Cardiac muscle cell (in vitro differentiated cells and primary cell): ENCODE measurements at regions not wholly inside any gene's neighbourhood (a gene's known extent, or its start where the extent isn't known, plus 50 kb on each side); places are given as distances from the start of the nearest gene placed in this dataset.

Experiments
- DNase-seq, 2 donors: peaks; one replicate each; pipeline versions ENCODE4 v3.0.0 to v3.0.0-alpha.2; 2010 to 2017; ENCODE audit warnings: low read depth in 1 of 2, low spot score in 1 of 2
- H3K27ac ChIP-seq: fragments of 200-600 bp; sonication (generic); 2 replicates; pipeline ENCODE4 v1.5.1; 2016
- H3K27me3 ChIP-seq: fragments of 200-600 bp; sonication (generic); 2 replicates; pipeline ENCODE4 v1.6.0; 2016; ENCODE audit warnings: control low read depth
- H3K36me3 ChIP-seq: fragments of 200-600 bp; sonication (generic); 2 replicates; pipeline ENCODE4 v1.5.1; 2016; ENCODE audit warnings: control low read depth
- H3K4me1 ChIP-seq: fragments of 200-600 bp; sonication (generic); 2 replicates; pipeline ENCODE4 v1.8.1; 2017; ENCODE audit warnings: low read depth, mild to moderate bottlenecking, mixed run types
- H3K4me3 ChIP-seq: fragments of 200-600 bp; sonication (generic); 2 replicates; pipeline ENCODE4 v1.5.1; 2016; ENCODE audit warnings: mild to moderate bottlenecking
- H3K9me3 ChIP-seq: fragments of 200-600 bp; sonication (generic); 2 replicates; pipeline ENCODE4 v1.5.1; 2017; ENCODE audit warnings: low read depth, mild to moderate bottlenecking, control low read depth
- CTCF ChIP-seq: IDR thresholded peaks from 2 replicates; pipeline ENCODE4 v1.5.1; 2012; ENCODE audit warnings: low read depth, mild to moderate bottlenecking, low read length

GRCh38 chr1:5572794-5573193, 419.4 kb downstream of the NPHP4 start:
- DNase-seq = no peak
- Histone ChIP-seq H3K36me3 (no peaks in the 10 kb centered on the region), H3K27ac (no peak overlapping the region), H3K4me3 (no peak overlapping the region), H3K27me3 (no peaks in the 10 kb centered on the region), H3K9me3 (no peaks in the 10 kb centered on the region), H3K4me1 (no peaks in the 10 kb centered on the region)
- TF ChIP-seq CTCF = no peak

- Histone ChIP-seq H3K9me3 (no peaks in the 10 kb centered on the region), H3K27ac (no peak overlapping the region), H3K4me3 (no peak overlapping the region), H3K36me3 (no peaks in the 10 kb centered on the region), H3K27me3 (no peaks in the 10 kb centered on the region), H3K4me1 (no peaks in the 10 kb centered on the region)
- TF ChIP-seq CTCF = no peak
- no peak for DNase-seq
Measured at GRCh38 chr1:5571861-5572401, 420.3 kb downstream of the NPHP4 start.

DNA sequence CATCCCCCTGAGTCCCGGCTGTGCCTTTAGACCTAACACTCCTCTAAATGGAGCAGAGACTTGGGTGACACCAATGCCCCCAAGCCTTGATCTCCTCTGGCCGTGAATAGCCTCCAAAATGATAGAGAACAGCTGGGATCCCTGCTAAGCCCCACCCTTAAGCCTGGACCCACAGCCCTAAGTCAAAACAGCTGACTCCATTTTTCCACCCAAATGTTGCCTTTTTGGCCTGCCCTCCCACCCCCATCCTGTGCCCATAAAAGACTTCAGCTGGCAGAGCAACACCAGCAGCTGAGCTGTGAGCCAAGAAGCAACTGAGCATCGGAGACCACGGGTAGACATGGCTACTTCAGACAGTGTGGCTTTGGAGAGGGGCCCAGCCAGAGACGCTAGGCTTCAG, 420.8 kb downstream of the NPHP4 start:
- DNase-seq = no peak
- Histone ChIP-seq H3K9me3 (no peaks in the 10 kb centered on the region), H3K27ac (no peak overlapping the region), H3K4me3 (no peak overlapping the region), H3K36me3 (no peaks in the 10 kb centered on the region), H3K27me3 (no peaks in the 10 kb centered on the region), H3K4me1 (no peaks in the 10 kb centered on the region)
- no peak for TF ChIP-seq CTCF

DNA sequence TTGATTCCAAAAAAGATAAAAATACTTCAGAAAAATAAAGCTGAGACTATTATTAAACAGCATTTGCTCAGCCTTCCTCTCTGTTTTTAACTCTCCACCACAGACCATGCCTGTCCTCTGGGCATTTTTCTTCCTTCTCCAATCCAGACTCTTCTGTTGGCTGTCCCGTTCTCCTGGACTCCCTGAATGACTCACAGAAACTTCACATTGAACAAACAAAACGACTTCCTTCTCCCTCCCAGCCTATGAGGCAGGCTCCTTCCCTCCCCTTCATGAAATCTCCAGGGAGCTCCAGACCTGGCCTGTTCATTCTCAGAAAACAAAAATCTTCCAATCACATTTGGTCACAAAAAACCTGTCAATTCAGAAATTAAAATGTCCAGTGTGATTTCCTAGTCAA, 421.3 kb downstream of the NPHP4 start:
- Histone ChIP-seq H3K27ac (no peak overlapping the region), H3K4me1 (no peaks in the 10 kb centered on the region), H3K4me3 (no peak overlapping the region), H3K27me3 (no peaks in the 10 kb centered on the region), H3K9me3 (no peaks in the 10 kb centered on the region), H3K36me3 (no peaks in the 10 kb centered on the region)
- DNase-seq = no peak
- no peak for TF ChIP-seq CTCF

DNA sequence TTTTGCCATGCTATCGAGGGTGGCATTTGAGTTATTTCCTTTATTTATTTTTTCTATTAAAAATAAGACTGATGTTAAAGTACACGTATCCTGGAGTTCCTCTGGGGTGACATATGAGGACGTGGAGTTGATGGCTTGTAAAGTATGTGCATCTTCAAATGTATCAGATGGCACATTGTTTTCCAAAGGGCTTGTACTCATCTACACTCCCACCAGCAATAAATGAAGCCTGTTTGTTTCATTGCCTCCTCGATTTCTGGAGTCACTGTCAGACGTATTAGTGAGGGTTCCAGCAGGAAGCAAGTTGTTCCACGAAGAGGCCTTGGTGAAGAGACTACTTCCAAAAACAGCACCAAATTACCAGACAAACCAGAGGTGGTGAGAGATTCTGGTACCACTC, 423.9 kb downstream of the NPHP4 start:
- H3K27me3 ChIP-seq = no peaks in the 10 kb centered on the region
- H3K9me3 ChIP-seq = no peaks in the 10 kb centered on the region
- H3K4me1 ChIP-seq = no peaks in the 10 kb centered on the region
- H3K36me3 ChIP-seq = no peaks in the 10 kb centered on the region
- DNase-seq = no peak
- H3K27ac ChIP-seq = no peak overlapping the region
- no peak overlapping the region for H3K4me3 ChIP-seq
- no peak for TF ChIP-seq CTCF

GRCh38 chr1:5567839-5568238, 424.4 kb downstream of the NPHP4 start:
- no peak overlapping the region for H3K4me3 ChIP-seq
- no peak overlapping the region for H3K27ac ChIP-seq
- no peaks in the 10 kb centered on the region for H3K4me1 ChIP-seq
- H3K36me3 ChIP-seq = no peaks in the 10 kb centered on the region
- no peaks in the 10 kb centered on the region for H3K9me3 ChIP-seq
- no peak for DNase-seq
- no peaks in the 10 kb centered on the region for H3K27me3 ChIP-seq
- TF ChIP-seq CTCF = no peak
